H9 (cell line): ENCODE measurements at regions not wholly inside any gene's neighbourhood (a gene's known extent, or its start where the extent isn't known, plus 50 kb on each side); places are given as distances from the start of the nearest gene placed in this dataset.
A peak's percentile ranks its signal among the peaks of the same experiment; 100 is the strongest.
"Not testable (repeated sequence)": the region's sequence is repeated elsewhere in the genome, so short reads cannot be mapped to it uniquely, and the experiment has no call there.

ENCODE experiments used
- DNase-seq: peaks from one replicate; pipeline ENCODE4 v3.0.0-alpha.2; 2017
- H2AFZ ChIP-seq: one replicate; pipeline ENCODE4 v1.6.1; 2013; ENCODE audit warnings: mild to moderate bottlenecking, low read length, control low read depth, moderate library complexity
- H2AK5ac ChIP-seq: 2 replicates; pipeline ENCODE4 v1.6.1; 2013; ENCODE audit warnings: low read length, control low read depth, mixed read lengths; ENCODE audit not compliant: insufficient read length
- H2BK120ac ChIP-seq: one replicate; pipeline ENCODE4 v1.6.1; 2013; ENCODE audit warnings: low read depth, mild to moderate bottlenecking, low read length, control low read depth, inconsistent platforms; ENCODE audit not compliant: poor library complexity, severe bottlenecking
- H2BK12ac ChIP-seq: 2 replicates; pipeline ENCODE4 v1.6.1; 2013; ENCODE audit warnings: low read length, control low read depth, mixed read lengths, low read depth; ENCODE audit not compliant: insufficient read length
- H2BK15ac ChIP-seq: 2 replicates; pipeline ENCODE4 v1.6.1; 2013; ENCODE audit warnings: low read depth, low read length, control low read depth
- H2BK20ac ChIP-seq: one replicate; pipeline ENCODE4 v1.6.1; 2013; ENCODE audit warnings: low read depth, mild to moderate bottlenecking, low read length, control low read depth, inconsistent platforms; ENCODE audit not compliant: poor library complexity, severe bottlenecking
- H2BK5ac ChIP-seq: 2 replicates; pipeline ENCODE4 v1.6.1; 2013; ENCODE audit warnings: low read length, control low read depth, mixed read lengths; ENCODE audit not compliant: insufficient read length
- H3K14ac ChIP-seq: 2 replicates; pipeline ENCODE4 v1.6.1; 2013; ENCODE audit warnings: low read length, control low read depth; ENCODE audit not compliant: insufficient read depth
- H3K18ac ChIP-seq: 2 replicates; pipeline ENCODE4 v1.6.1; 2013; ENCODE audit warnings: low read depth, mild to moderate bottlenecking, mixed read lengths, low read length, control low read depth; ENCODE audit not compliant: insufficient read length
- H3K23ac ChIP-seq: 2 replicates; pipeline ENCODE4 v1.6.1; 2013; ENCODE audit warnings: low read length, control low read depth, mixed read lengths, low read depth; ENCODE audit not compliant: insufficient read length
- H3K23me2 ChIP-seq: 2 replicates; pipeline ENCODE4 v1.6.1; 2013; ENCODE audit warnings: low read depth, mild to moderate bottlenecking, mixed read lengths, low read length, control low read depth; ENCODE audit not compliant: insufficient read length, poor library complexity, severe bottlenecking
- H3K27ac ChIP-seq: 2 replicates; pipeline ENCODE4 v1.5.1; 2013; ENCODE audit warnings: low read length, control low read depth, mixed read lengths, low read depth; ENCODE audit not compliant: insufficient read length
- H3K27me3 ChIP-seq: 2 replicates; pipeline ENCODE4 v1.6.1; 2013; ENCODE audit warnings: low read length, control low read depth, inconsistent platforms; ENCODE audit not compliant: insufficient read depth
- H3K4ac ChIP-seq: 2 replicates; pipeline ENCODE4 v1.6.1; 2013; ENCODE audit warnings: low read depth, mild to moderate bottlenecking, control low read depth, inconsistent platforms, low read length, moderate library complexity
- H3K4me1 ChIP-seq: 2 replicates; pipeline ENCODE4 v1.6.1; 2013; ENCODE audit warnings: low read length, control low read depth, inconsistent platforms; ENCODE audit not compliant: insufficient read depth
- H3K4me2 ChIP-seq: 2 replicates; pipeline ENCODE4 v1.6.1; 2013; ENCODE audit warnings: low read length, control low read depth, mixed read lengths; ENCODE audit not compliant: insufficient read length, insufficient read depth
- H3K56ac ChIP-seq: 2 replicates; pipeline ENCODE4 v1.6.1; 2013; ENCODE audit warnings: low read depth, mild to moderate bottlenecking, mixed read lengths, low read length, control low read depth; ENCODE audit not compliant: insufficient read length
- H3K79me1 ChIP-seq: 2 replicates; pipeline ENCODE4 v1.6.1; 2013; ENCODE audit warnings: low read depth, mild to moderate bottlenecking, moderate library complexity, low read length, control low read depth, inconsistent platforms; ENCODE audit not compliant: insufficient read depth, poor library complexity, severe bottlenecking
- H3K79me2 ChIP-seq: 2 replicates; pipeline ENCODE4 v1.6.1; 2013; ENCODE audit warnings: low read length, control low read depth, inconsistent platforms; ENCODE audit not compliant: insufficient read depth
- H3K9ac ChIP-seq: 2 replicates; pipeline ENCODE4 v1.6.1; 2013; ENCODE audit warnings: low read length, control low read depth, mixed read lengths; ENCODE audit not compliant: insufficient read length; ENCODE audit errors: extremely low read depth
- H3K9me3 ChIP-seq: one replicate; pipeline ENCODE4 v1.6.1; 2013; ENCODE audit warnings: low read depth, low read length, inconsistent platforms; ENCODE audit not compliant: control insufficient read depth
- H3T11ph ChIP-seq: one replicate; pipeline ENCODE4 v1.6.1; 2013; ENCODE audit warnings: mild to moderate bottlenecking, low read length, control low read depth, inconsistent platforms
- H4K20me1 ChIP-seq: one replicate; pipeline ENCODE4 v1.6.1; 2013; ENCODE audit not compliant: control insufficient read depth, insufficient read length, insufficient read depth
- H4K5ac ChIP-seq: 2 replicates; pipeline ENCODE4 v1.6.1; 2013; ENCODE audit warnings: low read depth, mild to moderate bottlenecking, mixed read lengths, low read length, control low read depth; ENCODE audit not compliant: insufficient read length
- H4K8ac ChIP-seq: replicated peaks from 2 replicates; pipeline ENCODE4 v1.6.1; 2013; ENCODE audit warnings: low read length, control low read depth, mixed read lengths, low read depth; ENCODE audit not compliant: insufficient read length
- H4K91ac ChIP-seq: 2 replicates; pipeline ENCODE4 v1.6.1; 2013; ENCODE audit warnings: low read depth, mild to moderate bottlenecking, moderate library complexity, mixed read lengths, low read length, control low read depth; ENCODE audit not compliant: insufficient read length
- H3K27ac Mint-ChIP-seq, 3 experiments: 2 replicates in 2 of 3; 3 replicates in 1 of 3; pipeline ENCODE4 v1.8.0; 2020 to 2021; ENCODE audit warnings: mixed read lengths in 3 of 3, mild to moderate bottlenecking in 1 of 3, moderate library complexity in 1 of 3
- H3K27me3 Mint-ChIP-seq: 2 replicates; pipeline ENCODE4 v1.8.0; 2021; ENCODE audit warnings: low read depth, mild to moderate bottlenecking, moderate library complexity, mixed read lengths
- H3K36me3 Mint-ChIP-seq, 3 experiments: 2 replicates in 2 of 3; 3 replicates in 1 of 3; pipeline ENCODE4 v1.8.0; 2020 to 2021; ENCODE audit warnings: low read depth in 3 of 3, mixed read lengths in 3 of 3; ENCODE audit not compliant: insufficient read depth in 1 of 3
- H3K4me1 Mint-ChIP-seq, 2 experiments: 2 replicates each; pipeline ENCODE4 v1.8.0; 2020; ENCODE audit warnings: mixed read lengths in 2 of 2
- H3K4me3 Mint-ChIP-seq, 2 experiments: 2 replicates in 1 of 2; 3 replicates in 1 of 2; pipeline ENCODE4 v1.8.0; 2020 to 2021; ENCODE audit warnings: mild to moderate bottlenecking in 2 of 2, mixed read lengths in 2 of 2, moderate library complexity in 1 of 2
- H3K9me3 Mint-ChIP-seq, 2 experiments: 2 replicates in 1 of 2; 3 replicates in 1 of 2; pipeline ENCODE4 v1.8.0; 2020; ENCODE audit warnings: mild to moderate bottlenecking in 2 of 2, mixed read lengths in 2 of 2, moderate library complexity in 1 of 2
- WGBS: extraction: QIAGEN DNeasy Blood & Tissue Kit; methylation state at CpG from one replicate; pipeline ENCODE4 v1.1.7; 2013; ENCODE audit warnings: missing lambda C conversion rate, low lambda C conversion rate, mixed read lengths; ENCODE audit not compliant: insufficient read length; ENCODE audit errors: extremely low coverage; 5-methylcytosine and 5-hydroxymethylcytosine counted together

- not testable (repeated sequence) for H3K56ac ChIP-seq, H3K4me1 Mint-ChIP-seq, H3K79me2 ChIP-seq, H3K4ac ChIP-seq, H3K9ac ChIP-seq, H4K5ac ChIP-seq, H3T11ph ChIP-seq, H2AFZ ChIP-seq, H2BK12ac ChIP-seq, H3K18ac ChIP-seq, H3K9me3 Mint-ChIP-seq, H2BK120ac ChIP-seq, H3K79me1 ChIP-seq, H3K4me3 Mint-ChIP-seq, H3K36me3 Mint-ChIP-seq, H4K91ac ChIP-seq, H4K20me1 ChIP-seq, H3K27ac ChIP-seq, H3K4me2 ChIP-seq, H3K9me3 ChIP-seq, H3K23me2 ChIP-seq, H2AK5ac ChIP-seq, H2BK15ac ChIP-seq, H3K27me3 Mint-ChIP-seq, H3K14ac ChIP-seq, H3K23ac ChIP-seq, H4K8ac ChIP-seq, H3K4me1 ChIP-seq, H3K27ac Mint-ChIP-seq, H3K27me3 ChIP-seq, H2BK5ac ChIP-seq, H2BK20ac ChIP-seq
- peak; percentile 94 for DNase-seq
- no CpG with 5 or more reads among the region's 21 CpGs for WGBS
Measured at GRCh38 chr17:45600052-45601012, 109.8 kb upstream of the PLEKHM1 start.

- no CpG with 5 or more reads among the region's 18 CpGs for WGBS
- H2BK5ac ChIP-seq: not testable (repeated sequence)
Measured at GRCh38 chr17:45601013-45601412, 110.5 kb upstream of the PLEKHM1 start.

More at GRCh38 chr17:45601013-45601412, 110.5 kb upstream of the PLEKHM1 start:
- not testable (repeated sequence) for H3K4ac ChIP-seq, H3K27me3 ChIP-seq, H2BK20ac ChIP-seq, H3K4me1 Mint-ChIP-seq, H3K27ac ChIP-seq, H3K36me3 Mint-ChIP-seq, H3K27ac Mint-ChIP-seq, H4K5ac ChIP-seq, H3K18ac ChIP-seq, H2BK15ac ChIP-seq, H3K23ac ChIP-seq, H3K4me1 ChIP-seq, H3K9me3 Mint-ChIP-seq, H2BK12ac ChIP-seq, H3T11ph ChIP-seq, H4K91ac ChIP-seq, H3K79me2 ChIP-seq, H3K4me3 Mint-ChIP-seq, H4K20me1 ChIP-seq, H3K27me3 Mint-ChIP-seq, H2AFZ ChIP-seq, H2AK5ac ChIP-seq, H3K4me2 ChIP-seq, H3K9ac ChIP-seq, H3K23me2 ChIP-seq, H2BK120ac ChIP-seq, H3K79me1 ChIP-seq, H3K14ac ChIP-seq, H3K9me3 ChIP-seq, DNase-seq, H4K8ac ChIP-seq, H3K56ac ChIP-seq
